Loucy (cell line): ENCODE measurements at regions not wholly inside any gene's neighbourhood (a gene's known extent, or its start where the extent isn't known, plus 50 kb on each side); places are given as distances from the start of the nearest gene placed in this dataset.

ENCODE experiments used
- CTCF ChIP-seq: fragments of 200-600 bp; sonication (generic); conservative IDR thresholded peaks from 2 replicates; pipeline ENCODE4 v1.5.1; 2014; ENCODE audit warnings: mild to moderate bottlenecking, antibody characterized with exemption, low read length
- EZH2phosphoT487 ChIP-seq: fragments of 200-600 bp; IDR thresholded peaks from 2 replicates; pipeline ENCODE4 v1.6.1; 2018; ENCODE audit warnings: antibody characterized with exemption, mild to moderate bottlenecking, moderate library complexity, borderline replicate concordance

GRCh38 chr11:91935120-91935519 is 289.5 kb upstream of the FAT3 start:
- TF ChIP-seq CTCF (no peak), EZH2phosphoT487 (no peak)
